ENCODE measurements at regions not wholly inside any gene's neighbourhood (a gene's known extent, or its start where the extent isn't known, plus 50 kb on each side); places are given as distances from the start of the nearest gene placed in this dataset.
A peak's percentile ranks its signal among the peaks of the same experiment; 100 is the strongest.
"Not testable (repeated sequence)": the region's sequence is repeated elsewhere in the genome, so short reads cannot be mapped to it uniquely, and the experiment has no call there.

GRCh38 chr2:39870871-39871270 lies 91.8 kb upstream of the THUMPD2 start:
- DNase-seq, result peak; percentile 29 to 58

- DNase-seq, result no peak
These were observed 88.2 kb upstream of the THUMPD2 start for GRCh38 chr2:39867268-39867667.

GRCh38 chr2:39865751-39866150 lies 86.7 kb upstream of the THUMPD2 start:
- no peak for DNase-seq

DNA sequence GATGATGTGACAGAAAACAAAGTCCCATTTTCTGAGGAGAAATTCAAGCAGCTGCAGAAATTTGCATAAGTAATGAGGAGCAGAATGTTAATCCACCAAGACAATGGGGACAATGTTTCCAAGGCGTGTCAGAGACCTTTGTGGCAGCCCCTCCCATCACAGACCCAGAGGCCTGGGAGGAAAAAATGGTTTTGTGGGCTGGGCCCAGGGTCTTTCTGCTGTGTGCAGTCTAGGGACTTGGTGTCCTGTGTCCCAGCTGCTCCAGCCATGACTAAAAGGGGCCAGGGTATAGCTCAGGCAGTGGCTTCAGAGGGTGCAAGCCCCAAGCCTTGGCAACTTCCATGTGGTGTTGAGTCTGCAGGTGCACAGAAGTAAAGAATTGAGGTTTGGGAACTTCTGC lies 84.6 kb upstream of the THUMPD2 start:
- DNase-seq, result not testable (repeated sequence)

- no peak for DNase-seq
These were observed 81.5 kb upstream of the THUMPD2 start for GRCh38 chr2:39860538-39860937.

DNA sequence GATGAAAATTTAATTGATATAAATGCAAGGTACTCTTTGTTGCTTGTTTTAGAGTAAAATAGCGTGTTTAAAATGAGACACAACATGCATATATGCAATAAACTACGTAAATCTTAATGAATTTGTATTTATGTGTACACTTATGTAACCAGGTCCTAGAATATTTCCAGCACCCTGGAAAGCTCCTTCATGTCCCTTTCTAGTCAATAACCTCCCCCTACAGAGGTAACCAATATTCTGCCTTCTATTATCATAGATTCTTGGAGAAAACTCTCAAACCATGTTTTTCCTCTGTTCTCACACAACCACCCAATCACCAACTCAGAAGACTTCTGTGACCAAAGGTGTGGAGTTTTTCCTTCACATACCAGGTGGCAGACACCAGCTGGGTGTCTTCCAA lies 79.6 kb upstream of the THUMPD2 start:
- no peak for DNase-seq

DNA sequence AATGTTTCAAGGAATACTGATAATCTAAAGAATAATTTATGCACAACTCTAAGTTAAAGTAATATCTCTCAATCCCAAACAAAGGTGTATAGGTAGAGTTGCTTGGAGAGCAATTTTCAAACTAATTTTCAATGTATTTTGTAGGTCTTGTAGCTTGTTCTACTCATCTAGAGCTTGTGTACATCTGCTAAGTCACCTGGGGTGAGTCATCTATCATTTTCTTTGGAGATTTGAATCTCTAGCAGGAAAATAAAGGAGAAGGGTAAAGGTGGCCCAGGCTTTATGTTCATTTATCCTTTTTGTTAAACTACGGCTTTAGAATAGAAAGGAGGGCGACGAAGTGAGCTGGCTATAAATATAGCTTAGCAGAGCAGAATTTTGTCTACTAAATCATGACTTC lies 76.8 kb upstream of the THUMPD2 start:
- DNase-seq, result no peak

- DNase-seq, result no peak
These were observed 75.7 kb upstream of the THUMPD2 start for GRCh38 chr2:39854771-39855170.

DNA sequence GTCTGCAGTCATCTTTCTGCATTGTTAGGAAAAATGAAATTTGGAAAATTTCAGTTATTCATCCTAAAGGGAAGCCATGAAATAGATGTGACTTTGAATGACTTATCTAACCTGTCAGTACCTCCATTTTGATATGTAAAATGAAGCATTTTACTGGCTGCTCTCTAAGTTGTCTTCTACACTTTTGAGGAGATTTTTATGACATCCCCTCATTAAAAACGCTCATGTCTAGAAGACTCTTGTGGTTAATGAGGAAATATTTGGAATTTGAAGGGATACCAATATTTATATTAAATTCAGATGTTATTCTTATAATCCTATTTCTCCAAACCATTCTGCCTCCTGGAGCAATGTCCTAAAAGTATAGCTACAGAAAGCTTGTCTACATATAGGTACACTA lies 73.8 kb upstream of the THUMPD2 start:
- no peak for DNase-seq

DNA sequence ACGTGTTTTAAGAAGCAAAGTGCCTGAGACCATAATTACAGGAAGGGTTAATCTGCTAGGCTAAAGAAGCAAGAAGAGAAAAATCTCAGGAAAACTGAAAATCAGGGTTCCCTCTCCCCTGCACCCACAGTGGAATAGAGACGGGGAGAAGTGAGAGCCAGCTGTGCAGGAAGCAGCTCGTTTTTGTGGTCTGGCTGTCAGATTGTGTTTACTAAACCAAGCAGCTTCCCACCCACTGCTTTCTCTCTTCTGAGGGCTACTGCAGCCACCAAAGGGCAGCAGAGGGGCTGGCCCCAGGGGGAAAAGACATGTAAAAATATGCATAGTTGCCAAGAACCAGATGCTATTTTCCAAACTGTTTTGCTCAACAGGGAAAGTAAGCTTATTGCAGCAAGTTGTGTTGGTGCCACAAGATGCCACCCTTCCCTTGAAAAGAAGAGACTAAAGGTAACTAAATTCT lies 72.6 kb upstream of the THUMPD2 start:
- no peak for DNase-seq

DNA sequence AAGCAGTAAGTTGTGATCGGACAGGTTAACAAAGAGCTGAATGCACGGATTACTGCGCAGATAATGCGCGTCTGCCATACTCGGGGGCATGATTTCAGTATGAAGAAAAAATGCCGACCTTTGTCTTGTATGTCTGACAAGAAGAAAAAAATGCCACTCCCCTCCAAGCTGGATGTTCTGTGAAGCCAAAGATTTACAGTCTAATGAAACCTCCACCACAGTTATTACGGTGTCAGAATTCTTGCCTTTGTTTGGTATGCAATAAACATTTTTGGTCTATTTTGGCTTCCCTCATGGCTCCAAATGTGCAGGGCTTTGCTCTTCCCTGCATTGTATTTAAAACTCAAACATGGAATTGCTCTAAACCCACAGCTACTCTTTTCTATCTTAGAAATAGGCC lies 72.2 kb upstream of the THUMPD2 start:
- DNase-seq, result no peak

- DNase-seq, result no peak
These were observed 71.0 kb upstream of the THUMPD2 start for GRCh38 chr2:39849982-39850526.

DNA sequence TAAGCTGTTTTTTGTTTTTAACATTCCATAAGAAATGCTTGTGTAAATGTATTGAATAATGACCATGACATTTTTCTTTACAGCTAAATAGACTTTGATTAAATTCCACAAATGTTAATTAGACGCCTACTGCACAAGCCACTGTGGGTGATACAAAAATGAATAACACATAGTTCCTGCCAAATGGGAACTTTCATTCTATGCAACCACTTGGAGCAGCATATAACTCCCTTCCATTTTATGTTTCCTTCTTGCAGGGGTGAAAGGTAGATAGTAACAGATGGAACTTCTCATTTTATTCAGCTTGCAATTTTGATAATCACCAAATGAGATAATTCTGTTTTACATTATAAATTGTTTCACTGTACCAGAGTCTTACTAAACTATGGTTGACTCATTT lies 70.0 kb upstream of the THUMPD2 start:
- DNase-seq, result no peak

DNA sequence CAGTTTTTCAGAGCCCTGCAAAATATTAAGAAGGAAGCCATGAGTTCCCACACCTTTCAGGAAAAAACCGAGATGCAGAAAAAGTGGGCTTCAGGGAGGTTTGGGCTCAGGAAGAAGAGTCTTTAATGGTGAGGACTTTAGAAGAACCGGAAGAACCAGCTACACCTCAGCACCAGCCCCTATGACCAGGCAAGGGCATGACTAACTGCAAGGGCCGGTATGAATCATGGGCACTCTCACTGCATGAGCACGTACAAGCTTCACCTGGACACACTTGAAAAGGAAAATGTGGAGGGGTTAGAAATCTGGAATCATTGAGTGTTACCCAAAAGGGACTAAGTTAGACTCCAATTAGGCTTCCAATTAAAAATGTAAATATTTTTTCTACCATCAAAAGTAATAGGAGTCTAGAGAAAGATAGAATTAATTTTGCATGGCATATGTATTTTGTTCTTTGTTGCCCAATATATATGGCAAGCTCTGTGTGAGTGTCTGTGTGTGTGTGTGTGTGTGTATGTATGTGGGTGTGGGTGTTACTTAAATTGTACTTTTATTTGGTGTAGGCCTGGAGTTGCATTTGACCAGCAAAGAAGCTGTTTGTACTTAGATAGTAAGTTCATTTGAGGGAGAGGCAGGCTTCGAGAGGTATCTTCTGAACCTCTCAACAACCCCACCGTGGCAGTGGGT lies 66.5 kb upstream of the THUMPD2 start:
- no peak for DNase-seq

GRCh38 chr2:39839261-39839848 lies 60.3 kb upstream of the THUMPD2 start:
- DNase-seq, result no peak

DNA sequence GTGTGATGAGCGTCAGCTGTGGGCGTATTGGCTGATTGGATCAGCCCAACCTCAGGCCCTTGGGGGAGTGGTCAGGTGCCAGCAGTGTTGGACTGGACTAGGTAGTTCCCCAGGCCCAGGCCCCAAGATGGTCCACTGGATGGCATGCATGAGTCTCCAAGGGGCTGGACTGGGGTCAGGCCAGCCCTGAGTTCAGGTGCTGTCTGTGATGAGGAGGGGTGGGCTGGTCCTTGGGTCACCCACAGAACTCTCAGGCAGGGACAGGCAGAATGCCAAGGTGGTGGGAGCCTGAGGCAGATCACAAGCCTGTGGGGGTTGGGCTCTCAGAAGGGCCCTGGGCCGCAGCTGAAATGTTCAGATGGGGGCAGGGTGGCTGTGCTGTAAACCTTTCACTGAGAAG lies 59.5 kb upstream of the THUMPD2 start:
- DNase-seq, result no peak

DNA sequence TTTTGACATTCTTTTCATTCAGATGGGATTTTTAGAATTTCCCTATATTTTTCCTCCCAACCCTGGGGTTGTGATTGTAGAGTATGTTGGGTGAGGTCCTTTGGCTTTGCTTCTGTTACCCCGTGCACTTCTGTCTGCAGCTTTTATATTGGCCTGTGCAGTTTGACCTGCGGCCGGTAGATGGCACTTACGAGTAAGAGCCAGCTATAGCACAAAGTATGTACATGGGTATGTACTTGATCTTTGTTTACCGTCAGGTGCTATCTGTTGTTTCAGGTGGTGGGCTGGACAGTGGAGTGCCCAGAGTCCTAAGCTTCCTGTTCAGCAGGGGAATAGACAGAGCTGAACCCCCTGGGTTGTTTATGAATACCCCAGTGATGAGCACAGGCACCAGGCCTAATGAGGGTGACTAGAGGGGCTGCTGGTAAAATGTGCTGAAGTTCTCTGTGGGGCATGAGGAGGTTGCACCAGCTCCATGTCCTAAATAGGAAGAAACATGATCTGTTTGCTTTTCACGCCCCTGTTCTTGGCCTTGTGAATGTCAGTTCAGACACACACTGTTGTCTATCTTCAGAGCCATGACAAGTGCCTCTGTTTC lies 58.9 kb upstream of the THUMPD2 start:
- DNase-seq, result no peak

DNA sequence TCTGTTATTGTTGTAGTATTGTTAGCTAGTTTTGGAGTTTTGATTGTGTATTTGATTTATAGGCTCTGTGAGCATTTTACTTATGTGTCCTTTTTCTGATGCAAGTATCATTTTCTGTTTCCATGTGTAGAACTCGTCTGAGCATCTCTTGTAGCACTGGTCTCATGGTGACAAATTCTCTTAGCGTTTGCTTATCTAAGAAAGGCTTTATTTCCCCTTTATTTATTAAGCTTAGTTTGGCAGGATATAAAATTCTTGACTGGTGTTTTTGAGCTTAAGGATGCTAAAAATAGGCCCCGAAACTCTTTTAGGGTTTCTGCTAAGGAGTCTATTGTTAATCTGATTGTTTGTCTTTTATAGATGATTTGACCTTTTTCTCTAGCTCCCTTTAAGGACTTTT lies 57.6 kb upstream of the THUMPD2 start:
- no peak for DNase-seq

DNA sequence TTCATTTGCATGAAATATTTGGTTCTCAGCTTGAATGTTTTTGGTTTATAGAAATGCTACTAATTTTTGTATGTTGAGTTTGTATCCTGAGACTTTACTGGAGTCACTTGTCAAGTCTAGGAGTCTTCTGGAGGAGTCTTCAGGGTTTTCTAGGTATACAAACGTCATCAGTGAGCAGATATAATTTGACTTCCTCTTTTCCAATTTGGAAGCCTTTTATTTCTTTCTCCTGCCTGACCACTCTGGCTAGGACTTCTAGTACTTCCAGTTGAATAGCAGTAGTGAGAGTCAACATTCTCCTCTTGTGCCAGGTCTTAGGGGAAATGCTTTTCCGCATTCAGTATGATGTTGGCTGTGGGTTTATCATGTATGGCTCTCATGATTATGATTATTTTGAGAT lies 55.4 kb upstream of the THUMPD2 start:
- no peak for DNase-seq

DNA sequence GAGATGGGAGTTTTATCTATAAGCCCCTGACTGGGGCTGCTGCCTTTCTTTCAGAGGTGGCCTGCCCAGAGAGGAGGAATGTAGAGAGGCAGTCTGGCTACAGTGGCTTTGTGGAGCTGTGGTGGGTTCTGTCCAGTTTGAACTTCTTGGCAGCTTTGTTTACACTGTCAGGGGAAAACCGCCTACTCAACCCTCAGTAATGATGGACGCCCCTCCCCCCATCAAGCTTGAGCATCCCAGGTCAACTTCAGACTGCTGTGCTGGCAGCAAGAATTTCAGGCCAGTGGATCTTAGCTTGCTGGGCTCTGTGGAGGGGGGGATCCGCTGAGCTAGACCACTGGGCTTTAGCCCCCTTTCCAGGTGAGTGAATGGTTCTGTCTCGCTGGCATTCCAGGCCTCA lies 51.6 kb upstream of the THUMPD2 start:
- DNase-seq, result not testable (repeated sequence)

Data from cerebellar nuclear complex (tissue), 1 donor.